DMS114 treated with DMSO at 0.1 percent for 48 hours (cell line): ENCODE measurements at regions not wholly inside any gene's neighbourhood (a gene's known extent, or its start where the extent isn't known, plus 50 kb on each side); places are given as distances from the start of the nearest gene placed in this dataset.
"Not testable (repeated sequence)": the region's sequence is repeated elsewhere in the genome, so short reads cannot be mapped to it uniquely, and the experiment has no call there.

Experiments
- DNase-seq: peaks from one replicate; lab custom pipeline; 2025; ENCODE audit not compliant: unreplicated experiment; lab: John Stamatoyannopoulos, UW

DNA sequence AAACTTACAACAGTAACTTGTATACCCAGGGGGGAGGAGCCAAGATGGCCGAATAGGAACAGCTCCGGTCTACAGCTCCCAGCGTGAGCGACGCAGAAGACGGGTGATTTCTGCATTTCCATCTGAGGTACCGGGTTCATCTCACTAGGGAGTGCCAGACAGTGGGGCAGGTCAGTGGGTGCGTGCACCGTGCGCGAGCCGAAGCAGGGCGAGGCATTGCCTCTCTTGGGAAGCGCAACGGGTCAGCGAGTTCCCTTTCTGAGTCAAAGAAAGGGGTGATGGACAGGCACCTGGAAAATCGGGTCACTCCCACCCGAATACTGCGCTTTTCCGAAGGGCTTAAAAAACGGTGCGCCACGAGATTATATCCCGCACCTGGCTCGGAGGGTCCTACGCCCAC, 278.8 kb downstream of the FAM47B start:
- DNase-seq, result not testable (repeated sequence)

DNA sequence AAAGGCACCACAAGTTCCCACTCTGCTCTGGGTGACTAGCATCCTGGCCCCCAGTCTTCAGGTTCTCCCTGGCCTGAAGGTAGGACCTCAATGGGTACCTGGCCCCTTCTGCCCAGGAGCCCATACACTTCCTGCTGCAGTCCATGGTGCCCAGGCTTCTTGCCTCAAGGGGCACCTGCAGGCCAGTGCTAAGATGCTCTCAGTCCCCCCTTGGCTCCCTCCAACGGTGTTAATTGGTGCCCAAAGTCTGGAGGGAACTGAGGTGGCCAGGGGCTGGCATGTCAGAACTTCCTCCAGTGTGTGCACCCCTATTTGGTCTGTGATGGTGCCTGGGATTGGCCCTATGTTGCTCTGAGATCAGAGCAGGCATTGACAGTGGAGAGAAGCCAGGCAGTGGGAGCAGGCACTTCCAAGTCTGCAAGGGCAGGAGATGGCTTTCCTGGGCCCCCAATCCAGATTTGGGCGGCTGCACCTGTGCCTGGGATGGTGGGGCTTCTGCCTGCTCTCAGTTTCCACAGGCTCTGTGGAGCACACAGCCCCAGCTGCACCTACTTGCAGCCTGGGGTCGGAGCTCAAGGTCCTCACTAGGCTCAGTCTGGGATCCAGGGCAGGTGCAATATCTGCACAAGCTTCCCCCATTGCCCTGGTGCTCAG, 301.6 kb downstream of the FAM47B start:
- DNase-seq, result no peak

DNA sequence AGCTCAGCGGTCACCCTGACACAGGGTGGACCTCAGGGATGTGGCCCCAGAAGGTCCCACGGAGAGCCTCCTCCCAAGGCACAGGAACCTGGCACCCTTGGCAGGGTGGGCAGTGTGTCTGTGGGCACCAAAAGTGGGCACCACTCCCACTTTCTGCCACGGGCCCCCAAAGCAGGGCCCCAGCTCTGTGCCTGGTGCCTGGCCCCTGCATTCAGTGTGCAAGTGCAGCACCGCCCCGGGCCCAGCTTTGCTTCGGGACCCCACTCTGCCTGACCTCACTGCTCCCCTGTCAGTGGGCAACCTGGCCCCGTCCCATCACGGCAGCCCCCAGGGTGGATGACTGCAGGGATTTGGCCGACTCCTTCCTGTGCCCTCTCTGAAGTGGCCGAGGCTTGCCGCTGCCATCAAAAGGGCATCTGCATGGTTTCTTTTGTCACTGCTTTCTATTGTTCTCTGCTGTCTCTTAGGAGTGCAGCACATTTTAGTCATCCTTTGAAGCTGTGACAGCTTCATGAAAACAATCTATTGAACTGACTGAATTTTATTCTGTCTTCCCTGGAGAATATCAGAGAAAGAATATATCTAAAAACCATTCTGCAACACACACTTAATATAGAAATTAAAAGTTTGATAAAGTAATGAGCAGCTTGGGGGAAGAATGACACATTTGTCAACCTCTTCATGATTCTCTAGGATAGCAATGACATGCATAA, 302.4 kb downstream of the FAM47B start:
- DNase-seq, result no peak

DNA sequence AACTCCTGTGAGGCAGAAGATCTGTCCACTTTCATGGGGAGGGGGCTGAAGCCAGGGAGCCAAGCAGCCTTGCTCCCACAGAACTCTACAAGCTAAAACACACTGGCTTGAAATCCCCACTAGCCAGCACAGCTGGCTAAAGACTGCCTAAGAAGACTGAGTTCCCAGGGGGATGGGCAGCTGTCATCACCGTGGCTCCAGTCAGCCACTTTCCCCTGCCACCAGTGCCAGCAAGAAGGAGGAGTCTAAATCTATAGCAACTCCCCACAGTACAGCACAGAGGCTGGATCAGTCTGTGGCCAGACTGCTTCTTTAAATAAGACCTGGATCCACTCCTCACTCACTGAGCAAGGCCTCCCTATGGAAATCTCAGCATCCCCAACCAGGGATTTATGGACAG, 308.6 kb downstream of the FAM47B start:
- no peak for DNase-seq

DNA sequence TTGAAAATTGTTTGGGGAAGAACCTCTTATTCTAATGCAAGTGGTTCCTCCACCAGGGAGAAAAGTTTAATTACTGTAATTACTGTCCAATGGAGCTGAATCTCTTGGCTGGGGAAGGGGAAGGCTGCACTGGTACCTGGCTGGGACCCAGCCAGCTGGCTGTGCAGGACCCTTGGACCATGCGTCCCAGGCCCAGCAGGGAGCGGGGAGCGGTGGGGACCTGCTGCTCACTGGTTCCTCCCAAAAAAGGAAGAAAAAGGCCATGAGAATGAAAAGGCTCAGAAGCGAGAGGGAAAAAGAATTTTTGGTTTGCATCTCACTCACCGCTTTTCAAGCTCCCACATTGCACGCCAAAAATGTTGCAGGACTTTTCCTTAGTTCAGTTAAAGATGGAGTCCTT, 333.5 kb downstream of the FAM47B start:
- DNase-seq, result no peak

DNA sequence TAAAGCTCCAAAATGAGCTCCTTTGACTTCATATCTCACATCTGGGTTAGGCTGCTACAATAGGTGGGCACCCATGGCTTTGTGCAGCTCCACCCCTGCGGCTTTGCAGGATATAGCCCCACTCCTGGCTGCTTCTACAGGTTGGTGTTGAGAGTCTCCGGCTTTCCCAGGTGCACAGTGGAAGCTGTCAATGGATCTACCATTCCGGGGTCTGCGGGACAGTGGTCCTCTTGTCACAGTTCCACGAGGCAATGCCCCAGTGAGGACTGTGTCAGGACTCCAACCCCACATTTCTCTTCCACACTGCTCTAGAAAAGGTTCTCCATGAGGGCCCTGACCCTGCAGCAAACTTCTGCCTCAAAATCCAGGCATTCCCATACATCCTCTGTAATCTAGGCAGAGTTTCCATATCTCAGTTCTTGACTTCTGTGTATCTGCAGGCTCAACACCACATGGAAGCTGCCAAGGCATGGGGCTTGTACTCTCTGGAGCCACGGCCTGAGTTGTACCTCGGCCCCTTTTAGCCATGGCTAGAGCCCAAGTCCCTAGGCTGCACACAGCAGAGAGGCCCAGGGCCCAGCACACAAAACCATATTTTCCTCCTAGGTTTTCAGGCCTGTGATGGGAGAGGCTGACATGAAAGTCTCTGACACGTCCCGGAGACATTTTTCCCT, 342.8 kb downstream of the FAM47B start:
- no peak for DNase-seq

DNA sequence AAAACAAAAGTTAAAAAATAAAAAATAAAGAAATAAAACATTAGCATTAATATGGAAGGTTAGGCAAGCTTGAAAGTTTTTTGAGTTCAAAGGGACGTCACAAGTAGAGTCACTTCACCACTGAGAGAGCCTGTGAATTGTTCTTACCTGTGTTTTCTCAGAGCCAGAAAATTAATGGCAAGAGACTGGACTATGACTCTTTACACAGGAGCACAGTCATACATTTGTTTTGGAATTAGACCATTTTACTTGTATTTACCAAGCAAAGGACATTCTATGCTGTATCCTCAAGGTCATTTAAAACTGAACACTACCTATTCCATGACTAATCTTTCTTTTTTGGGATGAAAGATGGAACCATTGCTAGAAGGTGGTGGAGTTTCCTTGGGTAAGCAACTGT, 346.1 kb downstream of the FAM47B start:
- no peak for DNase-seq

DNA sequence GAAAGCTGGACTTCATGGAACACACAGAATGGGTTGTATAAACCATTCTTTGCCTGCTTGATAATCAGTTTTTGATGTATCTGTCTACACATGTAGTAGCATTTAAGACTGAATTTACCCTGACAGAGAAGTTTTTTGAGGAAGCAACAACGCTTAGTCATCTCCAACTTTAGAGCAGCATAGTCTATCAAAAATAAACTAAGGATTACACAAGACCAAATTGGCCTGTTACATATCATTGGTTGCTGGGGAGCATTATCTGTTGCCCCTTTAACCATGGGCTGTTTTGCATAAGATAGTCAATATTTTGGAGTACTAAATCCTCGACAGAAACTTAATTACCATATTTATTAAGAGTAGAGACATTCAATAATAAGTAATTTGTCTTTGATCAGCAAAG, 347.4 kb downstream of the FAM47B start:
- DNase-seq, result no peak

DNA sequence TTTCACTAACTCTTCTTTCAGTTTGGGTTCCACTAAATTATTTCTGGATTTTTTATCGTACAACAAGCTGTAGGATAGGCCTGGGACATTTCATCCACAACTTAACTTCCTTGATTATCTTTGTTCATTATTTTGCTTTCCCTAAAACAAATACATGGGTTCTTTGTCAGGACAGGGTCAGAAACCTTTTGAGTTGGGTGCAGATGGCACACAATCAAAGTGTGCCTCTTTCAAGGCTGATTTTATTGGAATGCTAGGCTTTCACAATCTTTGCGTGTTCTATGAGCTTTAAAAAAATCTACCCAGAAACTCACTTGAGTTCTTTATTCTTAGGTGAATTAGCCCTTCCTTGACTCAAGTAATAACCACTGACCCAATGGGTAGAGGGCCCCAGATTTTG, 348.4 kb downstream of the FAM47B start:
- DNase-seq, result no peak

DNA sequence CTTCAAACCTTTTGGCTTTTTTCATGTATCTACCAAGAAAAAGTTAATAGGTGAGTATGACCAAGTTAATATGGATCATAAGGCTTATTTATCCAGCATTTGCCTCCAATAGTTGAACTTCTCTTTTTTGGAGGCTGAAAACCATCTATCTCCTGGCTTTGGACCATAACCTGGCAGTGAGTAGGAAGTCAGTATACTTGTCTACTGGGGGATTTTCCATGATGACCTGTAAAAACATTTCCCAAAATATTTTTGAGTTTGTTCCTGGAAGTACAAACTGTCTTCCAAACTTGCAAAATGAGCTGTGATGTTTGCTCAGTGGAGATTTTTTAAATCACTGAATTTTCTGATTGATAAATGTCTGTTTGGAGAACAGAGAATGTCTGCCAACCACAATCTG, 349.9 kb downstream of the FAM47B start:
- no peak for DNase-seq

DNA sequence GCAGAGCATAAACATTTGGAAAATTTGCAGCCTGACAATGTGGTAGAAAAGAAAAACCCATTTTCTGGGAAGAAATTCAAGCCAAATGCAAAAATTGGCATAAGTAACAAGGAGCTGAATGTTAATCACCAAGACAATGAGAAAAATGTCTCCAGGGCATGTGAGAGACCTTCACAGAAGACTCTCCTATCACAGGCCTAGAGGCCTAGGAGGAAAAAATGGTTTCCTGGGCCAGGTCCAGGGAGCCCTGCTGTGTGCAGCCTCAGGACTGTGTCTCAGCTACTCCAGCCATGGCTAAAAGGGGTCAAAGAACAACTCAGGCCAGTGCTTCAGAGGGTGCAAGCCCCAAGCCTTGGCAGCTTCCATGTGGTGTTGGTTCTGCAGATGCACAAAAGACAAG, 362.4 kb downstream of the FAM47B start:
- DNase-seq, result not testable (repeated sequence)

DNA sequence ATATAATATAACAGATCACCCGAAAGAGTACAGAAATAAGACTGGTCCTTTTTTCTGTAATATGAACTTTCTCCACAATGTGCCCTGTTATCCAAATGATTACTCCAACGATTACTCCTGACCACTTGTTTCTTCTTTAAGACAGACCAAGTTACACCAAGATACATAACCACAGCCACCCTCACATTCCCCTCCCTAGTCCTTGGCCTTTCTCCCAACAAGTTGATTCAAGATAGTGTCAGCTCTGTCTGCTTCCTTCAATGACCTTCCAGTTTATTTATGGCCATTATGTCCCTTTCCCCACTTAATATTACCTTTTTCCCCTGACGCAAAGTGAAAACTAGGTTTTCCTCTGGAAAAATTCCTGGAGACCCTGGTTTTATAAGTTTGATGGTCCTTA, 397.2 kb downstream of the FAM47B start:
- no peak for DNase-seq

DNA sequence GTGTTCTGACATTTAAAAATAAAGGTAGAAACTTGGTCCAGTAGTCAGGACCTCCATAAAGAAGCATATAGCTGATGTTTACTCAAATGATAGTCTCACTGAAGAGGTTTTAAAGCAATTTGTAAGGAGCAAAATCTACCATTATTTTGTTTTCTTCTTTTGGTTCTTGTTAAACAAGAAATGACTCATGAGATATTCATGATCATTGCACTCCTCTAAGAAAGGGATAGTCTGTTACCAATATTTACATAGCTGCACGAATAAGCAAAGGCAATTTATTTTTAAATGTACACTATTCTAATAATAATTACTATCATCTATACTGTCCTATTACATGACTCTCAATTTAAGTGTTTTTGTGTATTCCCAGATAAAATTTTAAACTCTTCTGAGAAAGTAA, 397.9 kb downstream of the FAM47B start:
- DNase-seq, result no peak

DNA sequence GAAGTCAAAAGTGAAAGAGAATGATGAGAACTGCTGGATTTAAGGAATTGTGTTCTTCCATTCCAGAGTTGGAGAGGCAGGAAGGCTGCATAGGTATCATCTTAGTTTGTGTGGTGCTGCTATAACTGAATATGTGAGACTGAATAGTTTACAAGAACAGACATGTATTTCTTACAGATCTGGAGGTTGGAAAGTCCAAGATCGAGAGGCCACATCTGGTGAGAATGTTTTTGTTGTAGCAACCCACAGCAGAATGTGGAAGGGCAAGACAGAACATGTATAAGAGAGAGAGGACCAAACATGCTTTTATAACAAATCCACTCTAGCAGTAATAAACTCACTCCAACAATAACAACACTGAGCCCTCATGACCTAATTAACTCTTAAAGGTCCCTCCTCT, 408.6 kb downstream of the FAM47B start:
- DNase-seq, result no peak

DNA sequence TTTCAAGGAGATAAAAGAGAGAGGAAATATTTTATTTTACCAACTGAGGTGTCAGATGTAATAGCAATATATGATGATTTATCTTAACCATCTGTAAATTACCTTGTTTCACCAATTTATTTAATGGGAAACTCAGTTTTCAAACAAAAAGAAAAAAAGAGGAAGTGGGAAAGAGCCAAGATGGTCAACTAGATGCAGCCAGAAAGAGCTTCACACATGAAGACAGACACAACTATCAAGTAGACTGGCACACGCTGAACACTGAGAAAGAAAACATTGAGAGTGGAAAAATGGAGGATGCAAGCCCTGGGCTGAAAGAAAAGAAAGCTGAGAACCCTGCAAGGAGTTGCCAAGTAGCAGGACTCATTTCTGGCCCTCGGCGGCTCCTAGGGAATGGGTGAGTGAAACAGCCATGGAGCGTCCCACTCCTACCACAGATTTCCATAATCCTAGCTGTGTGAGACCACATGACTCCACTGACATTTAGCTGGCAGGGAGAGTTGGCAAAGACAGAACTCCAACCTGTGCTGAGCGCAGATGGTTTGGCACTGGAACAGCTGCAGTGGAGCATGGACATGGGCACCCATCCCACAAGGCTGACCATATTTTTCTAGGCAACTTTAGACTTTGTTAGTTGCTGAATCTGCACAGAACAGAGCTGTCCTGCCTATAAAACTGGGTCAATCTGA, 409.3 kb downstream of the FAM47B start:
- DNase-seq, result no peak

DNA sequence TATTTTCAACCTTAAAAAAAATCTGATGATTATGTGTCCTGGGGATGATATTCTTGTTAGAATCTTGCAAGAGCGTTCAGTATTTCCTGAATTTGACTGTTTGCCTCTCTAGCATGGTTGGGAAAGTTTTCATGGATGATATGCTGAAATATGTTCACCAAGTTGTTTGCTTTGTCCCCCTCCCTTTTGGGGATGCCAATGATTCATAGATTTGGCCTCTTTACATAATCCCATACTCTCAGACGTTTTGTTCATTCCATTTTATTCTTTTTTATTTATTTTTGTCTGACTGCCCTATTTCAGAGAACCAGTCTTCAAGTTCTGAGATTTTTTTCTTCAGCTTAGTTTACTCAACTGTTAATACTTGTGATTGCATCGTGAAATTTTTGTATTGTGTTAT, 415.1 kb downstream of the FAM47B start:
- no peak for DNase-seq

DNA sequence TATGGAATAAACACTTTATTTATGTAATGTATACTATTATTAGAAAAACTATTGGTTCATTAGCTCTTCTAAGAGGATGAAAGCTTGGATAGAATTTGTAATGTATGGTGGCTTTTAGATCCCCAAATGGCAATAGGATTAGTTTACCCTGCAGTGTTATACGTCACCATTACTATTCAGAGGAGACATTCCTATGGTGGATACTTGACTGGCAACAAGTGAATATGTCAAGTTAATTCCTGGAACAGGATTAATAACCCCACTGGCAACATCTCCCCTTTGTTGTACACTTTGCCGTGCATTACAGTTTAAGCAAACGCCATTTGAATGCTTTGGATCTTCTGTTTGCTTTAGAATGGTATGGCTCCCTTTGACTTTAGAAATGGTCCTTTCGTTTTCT, 420.3 kb downstream of the FAM47B start:
- DNase-seq, result no peak

DNA sequence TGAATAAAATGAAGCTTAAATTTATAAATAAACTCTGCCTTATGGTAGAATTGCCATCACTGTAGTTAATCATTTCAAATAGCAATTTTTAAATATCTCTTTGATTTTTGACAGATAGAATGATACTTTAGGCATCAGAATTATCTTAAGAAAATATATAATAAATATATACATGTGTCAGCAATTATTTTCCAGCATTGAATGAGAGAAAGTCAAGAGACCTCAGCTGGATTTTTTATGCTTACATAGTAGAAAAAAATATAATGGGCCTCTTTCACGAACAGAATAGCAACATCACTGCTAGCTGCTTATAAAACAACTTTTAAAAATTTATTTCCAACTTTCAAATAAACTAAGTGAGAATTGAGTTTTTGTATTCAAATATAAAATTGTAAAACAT, 424.0 kb upstream of the MAGEB16 start:
- no peak for DNase-seq

DNA sequence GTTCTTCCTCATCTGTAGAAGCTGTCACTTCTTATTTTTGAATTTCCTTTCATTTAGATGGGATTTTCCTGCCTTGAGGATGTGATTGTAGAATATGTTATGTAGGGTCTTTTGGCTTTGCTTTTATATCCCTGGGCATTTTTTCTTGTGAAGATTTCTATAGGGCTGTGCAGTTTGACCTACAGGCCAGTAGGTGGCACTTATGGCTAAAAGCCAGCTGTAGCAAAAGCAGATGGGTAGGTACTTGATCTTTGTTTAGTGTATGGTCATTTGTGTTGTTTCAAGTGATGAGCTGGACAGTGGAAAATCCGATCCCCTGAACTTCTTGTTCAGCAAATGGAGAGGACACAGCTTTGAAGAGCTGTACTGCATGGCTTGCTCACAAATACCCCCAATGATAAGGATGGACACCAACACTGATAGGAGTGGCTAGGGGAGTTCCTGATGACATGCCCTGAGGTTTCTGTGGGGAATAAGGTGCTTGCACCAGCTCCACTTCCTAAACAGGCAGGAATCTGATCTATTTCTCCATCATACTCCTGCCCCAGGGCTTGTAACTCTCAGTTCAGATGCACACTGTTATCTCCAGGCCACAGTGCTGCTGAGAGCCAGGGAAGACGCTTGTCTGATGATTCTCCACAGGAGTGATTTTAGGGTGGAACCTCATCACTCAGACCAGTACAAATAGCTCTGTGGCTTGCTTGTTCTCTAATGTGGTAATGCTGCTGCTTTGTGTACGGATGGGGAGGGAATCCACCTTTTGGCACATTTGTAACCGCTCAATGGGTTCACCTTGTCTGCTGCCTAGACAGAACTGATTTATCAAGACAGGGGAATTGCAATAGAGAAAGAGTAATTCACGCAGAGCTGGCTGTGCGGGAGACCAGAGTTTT, 417.1 kb upstream of the MAGEB16 start:
- DNase-seq, result peak; percentile 3

DNA sequence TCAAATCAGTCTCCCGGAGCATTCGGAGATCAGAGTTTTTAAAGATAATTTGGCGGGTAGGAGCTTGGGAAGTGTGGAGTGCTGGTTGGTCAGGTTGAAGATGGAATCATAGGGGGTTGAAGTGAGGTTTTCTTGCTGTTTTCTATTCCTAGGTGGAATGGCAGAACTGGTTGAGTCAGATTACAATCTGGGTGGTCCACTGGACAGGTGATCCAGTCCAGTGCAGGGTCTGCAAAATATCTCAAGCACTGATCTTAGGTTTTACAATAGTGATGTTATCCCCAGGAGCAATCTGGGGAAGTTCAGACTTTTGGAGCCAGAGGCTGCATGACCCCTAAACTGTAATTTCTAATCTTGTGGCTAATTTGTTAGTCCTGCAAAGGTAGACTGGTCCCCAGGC, 416.4 kb upstream of the MAGEB16 start:
- DNase-seq, result not testable (repeated sequence)

DNA sequence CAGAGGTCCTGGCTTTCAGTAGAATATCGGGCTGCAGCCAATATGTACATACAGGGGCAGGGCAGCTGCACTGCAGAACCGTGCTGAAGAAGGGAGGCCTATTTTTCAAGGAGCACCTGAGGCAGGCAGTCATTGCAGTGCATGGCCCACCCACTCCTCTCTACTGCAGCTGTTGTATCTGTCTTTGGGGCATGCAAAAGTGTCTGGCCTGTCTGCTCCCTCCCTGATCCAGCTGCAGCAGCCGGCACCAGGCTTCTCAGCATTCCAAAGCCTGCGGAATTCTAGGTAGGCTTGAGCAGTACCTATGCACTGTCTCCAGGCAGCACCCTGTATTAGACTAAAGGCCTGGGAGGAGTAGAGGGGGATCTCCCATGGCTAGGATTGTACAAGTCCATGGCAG, 415.2 kb upstream of the MAGEB16 start:
- DNase-seq, result no peak
